NB4 (cell line): ENCODE measurements at regions not wholly inside any gene's neighbourhood (a gene's known extent, or its start where the extent isn't known, plus 50 kb on each side); places are given as distances from the start of the nearest gene placed in this dataset.

ENCODE experiments used
- DNase-seq: peaks from one replicate; pipeline ENCODE4 v3.0.0; 2010; ENCODE audit warnings: low read depth
- H3K4me3 ChIP-seq: one replicate; pipeline ENCODE4 v1.5.1; 2011; ENCODE audit warnings: mild to moderate bottlenecking, low read depth, low read length, moderate library complexity
- CTCF ChIP-seq: IDR thresholded peaks from one replicate; pipeline ENCODE4 v1.5.1; 2012; ENCODE audit warnings: low read depth, low read length
- MAX ChIP-seq: IDR thresholded peaks from 2 replicates; pipeline ENCODE4 v1.6.1; 2011; ENCODE audit warnings: low read depth, low read length
- MYC ChIP-seq: IDR thresholded peaks from 2 replicates; pipeline ENCODE4 v1.6.1; 2011; ENCODE audit warnings: low read depth, low read length
- POLR2A ChIP-seq: IDR thresholded peaks from 2 replicates; pipeline ENCODE4 v1.6.1; 2011; ENCODE audit warnings: mild to moderate bottlenecking; ENCODE audit not compliant: insufficient read length; ENCODE audit errors: extremely low read depth

- DNase-seq, result no peak
- H3K4me3 ChIP-seq, result no peak overlapping the region
- TF ChIP-seq CTCF (no peak), MAX (no peak), POLR2A (no peak), MYC (no peak)
Measured at GRCh38 chr18:22021701-22022100, 147.7 kb upstream of the GATA6 start.

GRCh38 chr18:22024924-22025323 is 144.5 kb upstream of the GATA6 start:
- TF ChIP-seq MAX, result no peak
- no peak for TF ChIP-seq MYC
- TF ChIP-seq CTCF, result no peak
- no peak for TF ChIP-seq POLR2A
- H3K4me3 ChIP-seq, result no peak overlapping the region
- DNase-seq, result no peak

GRCh38 chr18:22026362-22026761 is 143.0 kb upstream of the GATA6 start:
- no peak for DNase-seq
- H3K4me3 ChIP-seq, result no peak overlapping the region
- TF ChIP-seq POLR2A (no peak), MYC (no peak), MAX (no peak), CTCF (no peak)

- DNase-seq, result no peak
- TF ChIP-seq MYC, result no peak
- no peak for TF ChIP-seq MAX
- H3K4me3 ChIP-seq, result no peak overlapping the region
Measured at GRCh38 chr18:22026889-22027288, 142.5 kb upstream of the GATA6 start.

- no peak for DNase-seq
- H3K4me3 ChIP-seq, result no peak overlapping the region
- TF ChIP-seq POLR2A, result no peak
- no peak for TF ChIP-seq MYC
- no peak for TF ChIP-seq CTCF
- no peak for TF ChIP-seq MAX
Measured at GRCh38 chr18:22031611-22032010, 137.8 kb upstream of the GATA6 start.

- TF ChIP-seq MYC (no peak), MAX (no peak)
- no peak for DNase-seq
- H3K4me3 ChIP-seq, result no peak overlapping the region
Measured at GRCh38 chr18:22032392-22032961, 136.9 kb upstream of the GATA6 start.
